HG03280 (cell line): ENCODE measurements at regions not wholly inside any gene's neighbourhood (a gene's known extent, or its start where the extent isn't known, plus 50 kb on each side); places are given as distances from the start of the nearest gene placed in this dataset.
"Not testable (repeated sequence)": the region's sequence is repeated elsewhere in the genome, so short reads cannot be mapped to it uniquely, and the experiment has no call there.

Experiments
- ATAC-seq: cut with Tn5 transposase; IDR thresholded peaks from one replicate; pipeline ENCODE4 v1.9.1; 2021; ENCODE audit warnings: mild to moderate bottlenecking, moderate library complexity; ENCODE audit not compliant: unreplicated experiment

DNA sequence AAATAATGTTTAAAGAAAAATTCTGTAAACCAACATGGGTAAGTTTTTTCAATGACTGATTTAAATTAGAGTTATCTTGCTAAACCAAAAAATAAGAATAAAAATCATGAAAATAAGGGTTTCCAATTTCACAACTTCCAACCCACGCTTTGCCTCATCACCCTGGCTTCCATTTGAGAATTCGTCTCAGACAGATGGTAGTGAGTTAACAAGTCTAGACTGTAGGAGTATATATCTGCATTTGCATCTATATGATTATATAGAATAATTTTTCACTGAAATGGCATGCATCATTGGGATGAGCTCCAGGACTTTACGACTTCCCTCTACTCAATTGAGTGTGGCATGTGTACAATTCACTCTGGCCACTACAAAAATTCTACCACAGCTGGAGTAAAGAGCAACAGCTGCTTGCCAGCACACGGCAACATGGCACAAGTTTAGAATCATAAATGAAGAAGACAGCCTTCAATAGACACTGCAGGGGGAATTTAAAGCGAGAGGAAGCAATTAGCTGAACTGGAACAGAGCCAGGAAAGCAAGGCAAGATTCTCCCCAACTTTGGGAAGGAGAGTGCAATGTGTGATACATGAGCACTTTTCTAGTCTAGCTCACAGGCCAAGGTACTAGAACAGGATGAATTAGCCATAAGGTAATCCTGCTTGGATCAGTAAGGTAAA is 1673.5 kb upstream of the CELF4 start:
- ATAC-seq = no peak

DNA sequence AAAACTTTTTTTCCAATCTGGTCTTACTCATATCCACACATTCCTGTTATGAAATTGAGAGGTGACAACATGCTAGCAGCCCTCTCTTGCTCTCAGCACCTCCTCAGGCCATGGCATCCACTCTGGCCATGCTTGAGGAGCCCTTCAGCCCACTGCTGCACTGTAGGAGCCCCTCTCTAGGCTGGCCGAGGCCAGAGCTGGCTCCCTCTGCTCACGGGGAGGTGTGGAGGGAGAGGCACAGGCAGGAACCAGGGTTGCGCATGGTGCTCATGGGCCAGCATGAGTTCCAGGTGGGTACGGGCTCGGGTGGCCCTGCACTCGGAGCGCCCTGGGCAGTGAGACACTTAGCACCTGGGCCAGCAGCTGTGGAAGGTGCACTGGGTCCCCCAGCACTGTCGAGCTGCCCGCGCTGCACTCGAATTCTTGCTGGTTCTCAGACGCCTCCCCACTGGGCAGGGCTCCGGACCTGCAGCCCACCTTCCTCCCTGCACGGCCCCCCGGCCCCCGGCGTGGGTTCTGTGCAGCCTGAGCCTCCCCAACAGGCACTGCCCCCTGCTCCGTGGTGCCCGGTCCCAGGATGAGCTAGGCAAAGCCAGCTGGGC is 1669.6 kb upstream of the CELF4 start:
- no peak for ATAC-seq

DNA sequence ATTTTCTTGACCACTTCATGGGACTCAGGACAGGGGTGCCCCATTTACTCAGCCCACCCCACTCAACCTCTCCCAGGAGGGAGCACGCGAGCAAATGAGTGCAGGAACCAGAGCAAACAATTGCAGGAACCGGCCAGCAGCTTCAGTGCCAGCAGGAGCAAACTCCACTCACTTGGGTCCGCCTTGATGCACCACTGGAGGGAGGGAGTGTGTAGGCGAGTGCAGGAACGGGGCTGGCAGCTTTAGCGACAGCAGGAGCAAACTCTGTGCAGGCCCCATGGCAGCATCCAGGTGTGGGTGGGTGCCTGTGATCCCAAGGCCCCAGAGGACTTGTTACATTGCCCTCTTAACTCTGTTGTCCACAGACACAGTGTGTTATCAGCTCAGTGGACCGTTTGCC is 1667.3 kb upstream of the CELF4 start:
- ATAC-seq = no peak

DNA sequence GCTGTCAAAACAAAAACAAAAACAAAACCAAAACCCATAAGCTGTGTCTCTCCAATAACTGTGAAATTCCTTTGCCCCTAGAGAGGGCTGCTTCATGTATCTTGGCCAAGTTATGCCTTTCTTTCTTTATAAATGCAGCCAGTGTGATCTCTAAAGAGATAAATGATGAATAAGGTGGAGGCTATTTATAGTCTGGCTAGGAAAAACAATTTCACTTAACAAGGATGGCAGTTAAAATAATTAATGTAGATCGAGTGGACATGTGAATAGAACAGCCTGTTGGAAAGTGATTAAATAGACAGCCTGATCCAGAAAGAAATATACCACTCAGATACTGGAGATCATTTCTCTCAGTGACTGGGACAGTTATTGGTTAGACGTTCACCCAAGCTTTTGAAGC is 1666.9 kb upstream of the CELF4 start:
- no peak for ATAC-seq

DNA sequence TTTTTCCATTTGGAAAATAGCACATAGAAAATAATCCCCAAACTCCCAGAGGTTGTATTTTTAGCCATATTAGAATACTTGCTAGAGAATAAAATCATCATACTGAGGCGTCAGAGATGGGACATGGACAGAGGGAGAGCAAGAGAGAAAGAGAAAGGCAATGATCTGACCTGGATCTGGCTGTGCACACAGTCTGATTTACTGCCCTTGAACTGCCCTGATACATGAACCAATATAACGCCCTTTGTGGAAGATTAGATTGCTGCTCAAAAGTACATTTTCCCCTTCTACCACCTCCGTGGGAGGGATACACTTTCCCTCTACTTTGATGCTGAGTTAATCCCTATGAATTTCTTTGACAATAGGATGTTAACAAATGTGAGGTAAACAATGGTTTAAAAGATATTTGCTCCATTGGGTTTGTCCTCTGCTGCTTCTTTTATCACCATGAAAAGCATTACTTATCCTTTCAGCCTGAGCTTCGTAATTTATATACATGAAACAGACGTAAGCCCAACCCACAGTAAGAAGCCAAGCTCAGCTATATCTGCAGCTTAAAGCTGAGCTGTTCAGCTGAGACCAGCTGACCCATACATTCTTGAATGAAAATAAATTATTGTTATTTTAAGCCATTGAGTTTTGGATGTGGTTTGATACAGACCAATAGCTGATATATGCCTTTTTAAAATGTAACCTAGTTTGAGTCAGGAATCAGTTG is 1664.6 kb upstream of the CELF4 start:
- ATAC-seq = no peak

DNA sequence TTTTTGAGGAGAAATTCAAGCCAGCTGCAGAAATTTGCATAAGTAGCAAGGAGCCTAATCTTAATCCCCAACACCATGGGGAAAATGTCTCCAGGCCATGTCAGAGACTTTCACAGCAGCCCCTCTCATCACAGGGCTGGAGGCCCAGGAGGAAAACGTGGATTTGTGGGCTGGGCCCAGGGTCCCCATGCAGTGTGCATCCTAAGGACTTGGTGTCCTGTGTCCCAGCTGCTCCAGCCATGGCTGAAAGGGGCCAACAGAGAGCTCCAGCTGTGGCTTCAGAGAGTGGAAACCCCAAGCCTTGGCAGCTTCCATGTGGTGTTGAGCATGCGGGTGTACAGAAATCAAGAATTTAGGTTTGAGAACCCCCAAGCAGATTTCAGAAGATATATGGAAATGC is 1662.2 kb upstream of the CELF4 start:
- ATAC-seq = not testable (repeated sequence)

DNA sequence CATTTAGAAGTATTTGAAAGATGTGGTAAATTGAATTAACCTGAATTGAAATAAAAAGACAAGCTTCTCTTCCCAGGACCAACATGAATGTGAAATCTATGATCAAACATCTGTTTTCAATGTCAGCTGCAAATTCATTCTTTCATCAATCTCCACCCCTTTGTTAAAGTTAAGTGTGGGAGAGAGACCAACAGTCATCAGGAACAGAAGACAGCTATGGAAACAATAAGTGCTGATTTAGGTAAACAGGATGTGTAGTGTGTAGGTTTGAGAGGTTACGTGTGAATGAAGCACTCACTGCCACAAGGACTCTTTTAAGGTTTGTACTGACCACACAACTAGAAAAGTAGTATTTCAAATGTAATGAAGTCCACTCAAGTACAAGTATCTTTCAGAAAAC is 1659.8 kb upstream of the CELF4 start:
- no peak for ATAC-seq

DNA sequence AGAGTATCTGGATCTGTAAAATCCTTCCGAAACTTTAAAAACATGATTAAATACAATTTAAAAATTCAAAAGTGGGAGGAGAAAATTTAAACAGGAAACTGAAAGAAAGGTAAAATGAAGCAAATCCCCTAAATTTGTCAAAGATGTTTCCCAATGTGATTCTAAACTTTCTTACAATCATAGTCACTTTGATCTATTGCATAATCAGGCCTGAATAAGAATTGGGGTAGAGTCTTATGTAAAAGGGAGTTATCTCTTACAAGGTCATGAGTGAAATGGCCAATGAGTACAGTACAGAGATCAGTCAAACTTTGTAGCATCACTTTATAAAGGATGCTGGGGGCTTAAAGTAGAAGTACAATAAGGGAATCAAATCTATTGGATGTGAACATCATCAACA is 1657.7 kb upstream of the CELF4 start:
- ATAC-seq = no peak

DNA sequence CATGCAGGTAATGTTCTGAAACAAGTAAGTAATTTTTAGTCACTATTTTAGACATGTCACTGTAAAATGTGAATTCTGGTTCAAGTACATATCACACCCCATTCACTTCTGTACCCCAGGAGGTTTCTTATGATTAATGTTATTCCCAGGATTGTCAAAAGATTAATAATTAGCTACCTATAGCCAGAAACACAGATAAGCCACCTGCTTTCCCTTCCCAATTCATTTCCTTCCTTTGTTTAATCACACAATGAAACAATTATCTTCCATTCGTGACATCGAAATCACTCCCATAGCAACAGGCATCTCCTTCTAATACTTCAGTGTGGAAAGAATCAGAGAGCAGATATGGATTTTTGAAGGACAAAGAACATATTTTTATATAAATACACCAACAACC is 1650.3 kb upstream of the CELF4 start:
- ATAC-seq = no peak

DNA sequence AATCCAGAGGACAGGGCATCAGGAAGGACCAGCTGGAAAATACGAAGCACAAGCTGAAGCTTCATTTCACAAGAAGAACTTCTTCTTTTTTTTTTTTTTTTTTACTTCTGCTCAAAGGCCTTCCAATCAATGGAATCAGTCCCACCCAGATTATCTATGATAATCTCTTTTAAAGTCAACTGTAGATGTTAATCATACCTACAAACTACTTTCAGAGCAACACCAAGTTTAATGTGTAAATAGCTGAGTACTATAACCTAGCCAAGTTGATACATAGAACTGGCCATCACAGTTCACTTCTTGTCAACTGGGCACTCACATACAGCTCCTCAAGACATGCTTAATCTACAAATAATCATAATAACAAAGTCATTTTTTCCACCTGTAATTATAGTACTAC is 1645.9 kb upstream of the CELF4 start:
- ATAC-seq = no peak

DNA sequence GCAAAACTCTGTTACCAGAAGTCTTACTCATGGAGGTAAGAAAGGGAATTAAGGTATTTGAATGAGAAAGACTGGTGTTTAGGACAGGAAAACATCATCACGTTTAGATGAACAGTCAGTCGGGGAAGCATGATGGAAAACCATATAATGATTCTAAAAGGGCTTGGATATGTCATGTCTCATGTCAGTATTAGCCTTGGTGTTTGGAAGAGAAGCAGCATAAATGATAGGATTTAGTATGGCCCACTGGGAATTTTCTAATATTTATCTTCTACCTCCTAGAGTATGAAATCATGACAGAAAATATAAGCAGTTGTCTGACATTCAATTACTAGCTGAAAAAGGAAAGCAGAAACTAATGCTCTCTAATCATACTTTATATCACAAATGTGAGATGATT is 1643.6 kb upstream of the CELF4 start:
- ATAC-seq = no peak

DNA sequence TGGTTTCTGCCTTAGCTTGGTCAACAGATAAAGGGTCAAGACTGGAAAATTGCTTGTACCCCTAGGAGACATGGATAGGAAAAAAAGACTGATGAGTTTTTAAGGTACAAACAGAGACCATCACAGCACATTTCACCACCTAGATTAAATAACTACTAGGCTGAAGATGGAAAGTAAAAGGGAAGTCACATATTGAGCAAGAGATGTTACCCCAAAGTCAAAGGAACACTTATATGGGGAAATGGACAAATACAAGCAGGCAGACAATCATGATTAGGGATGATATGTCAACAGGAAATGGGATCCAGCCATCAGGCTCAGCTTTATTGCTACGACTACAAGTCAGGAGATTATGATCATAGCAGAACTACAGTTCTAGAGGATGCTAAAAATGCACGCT is 1643.1 kb upstream of the CELF4 start:
- ATAC-seq = no peak

DNA sequence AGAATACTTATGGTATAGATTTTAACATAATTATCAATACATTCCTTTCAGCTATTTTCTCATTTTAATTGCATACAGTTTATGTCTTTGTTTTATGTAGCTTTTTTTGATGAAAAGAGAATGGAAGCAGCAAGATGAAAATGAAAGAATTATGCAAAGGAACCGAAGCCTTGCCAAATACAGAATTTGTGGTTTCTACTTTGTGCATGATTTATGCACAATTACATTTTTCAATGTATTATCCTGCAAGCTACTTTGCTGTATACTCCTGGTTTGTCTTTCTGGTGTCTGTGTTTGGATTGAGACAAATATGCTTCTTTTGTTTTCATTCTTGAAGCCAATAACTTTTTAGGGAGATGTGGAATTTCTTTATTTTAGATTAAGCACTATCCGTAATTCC is 1642.6 kb upstream of the CELF4 start:
- no peak for ATAC-seq

DNA sequence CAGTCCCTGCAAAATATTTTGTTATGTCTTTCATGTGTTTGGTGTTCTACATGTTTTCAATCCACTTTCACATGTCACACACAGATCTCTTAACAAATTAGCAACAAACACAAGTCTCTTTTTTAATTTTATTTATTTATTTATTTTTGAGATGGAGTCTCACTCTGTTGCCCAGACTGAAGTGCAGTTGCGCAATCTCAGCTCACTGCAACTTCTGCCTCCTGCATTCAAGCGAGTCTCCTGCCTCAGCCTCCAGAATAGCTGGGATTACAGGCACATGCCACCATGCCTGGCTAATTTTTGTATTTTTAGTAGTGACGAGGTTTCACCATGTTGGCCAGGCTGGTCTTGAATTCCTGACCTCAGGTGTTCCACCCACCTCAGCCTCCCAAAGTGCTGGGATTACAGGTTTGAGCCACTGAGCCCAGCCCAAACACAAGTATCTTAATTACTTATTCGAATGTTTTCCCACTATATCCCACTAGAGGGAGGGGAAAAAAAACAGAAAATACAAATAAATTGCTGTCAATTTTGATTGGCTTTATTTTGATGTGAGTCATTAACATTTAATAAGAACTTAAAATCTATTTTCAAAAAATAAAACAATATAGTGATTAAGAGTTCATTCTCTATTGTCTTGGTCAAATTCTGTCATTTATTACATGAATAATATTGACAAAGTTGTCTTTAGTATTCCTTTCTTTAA is 1641.0 kb upstream of the CELF4 start:
- not testable (repeated sequence) for ATAC-seq

DNA sequence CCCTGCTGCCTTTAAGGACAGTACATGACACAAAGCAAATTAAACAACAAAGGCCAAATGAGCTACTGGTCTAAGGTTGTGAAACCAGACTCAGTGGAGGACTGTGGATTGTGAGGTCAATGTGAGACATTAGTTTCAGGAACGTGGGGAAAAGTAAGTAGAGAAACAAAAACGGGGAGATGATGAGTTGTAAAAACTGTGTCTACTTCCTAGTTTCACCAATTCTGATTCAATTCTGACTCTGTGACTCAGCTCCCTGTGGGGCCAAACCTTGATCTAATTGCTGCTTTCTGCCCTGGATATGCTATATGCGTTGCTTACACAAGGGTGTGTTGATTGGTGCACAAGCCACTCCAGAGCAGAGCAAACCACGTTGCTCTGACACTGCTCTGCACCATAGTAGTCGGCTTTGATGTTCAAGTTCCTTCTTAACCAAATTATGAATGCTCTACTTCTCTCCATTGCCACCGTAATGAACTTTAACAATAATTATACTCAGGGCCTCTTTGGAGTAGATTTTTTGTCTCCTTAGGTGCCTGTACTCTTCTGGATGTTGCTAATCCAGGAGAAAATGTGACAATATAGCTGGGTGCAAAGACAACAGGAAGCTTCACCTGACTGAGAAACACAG is 1640.1 kb upstream of the CELF4 start:
- ATAC-seq = no peak

DNA sequence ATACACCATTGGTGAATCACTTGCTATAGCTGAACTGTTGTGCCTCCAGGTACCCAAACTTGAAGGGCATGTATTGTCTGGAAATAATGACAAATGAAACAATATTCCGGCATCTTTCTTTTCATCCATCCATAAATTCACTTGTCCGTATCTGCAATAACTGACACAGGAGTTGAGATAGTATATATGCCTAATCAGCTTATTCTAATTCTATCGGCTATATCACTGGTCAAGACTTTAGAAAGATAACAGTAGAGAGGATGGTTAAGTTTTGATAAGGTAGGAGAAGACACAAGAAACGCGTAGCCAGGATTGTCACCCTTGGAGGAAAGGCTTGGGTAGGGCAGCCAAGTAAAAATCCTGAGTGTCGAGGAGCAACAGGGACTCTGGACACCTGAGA is 1634.6 kb upstream of the CELF4 start:
- ATAC-seq = no peak

DNA sequence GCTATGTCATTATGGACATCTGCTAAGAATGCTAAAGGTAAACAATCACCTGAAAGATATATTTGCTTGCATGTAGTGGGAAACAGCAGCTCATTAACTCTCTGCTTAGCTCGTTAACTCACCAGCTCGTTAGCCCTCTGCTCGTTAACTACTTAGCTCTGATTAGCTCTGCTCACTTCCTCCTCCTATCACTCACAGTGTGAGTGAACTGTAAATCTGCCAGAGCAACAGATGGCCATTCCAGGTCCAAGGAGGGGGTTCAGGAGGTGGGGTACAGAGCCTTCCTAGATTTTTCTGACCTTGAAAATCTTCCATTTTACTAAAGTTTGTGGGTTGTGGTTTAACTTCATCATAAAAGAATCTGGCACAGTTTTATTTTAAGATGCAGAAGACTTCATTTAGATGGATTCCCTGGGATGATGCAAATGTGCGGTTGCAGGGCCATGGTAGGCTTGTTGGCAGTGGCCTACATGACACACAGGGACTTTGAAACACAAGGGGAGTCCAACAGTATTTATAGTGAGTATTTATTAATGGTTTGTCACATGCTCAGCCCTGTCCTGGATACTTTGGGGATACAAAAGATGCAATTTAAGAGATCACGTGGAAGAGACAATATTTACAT is 1633.7 kb upstream of the CELF4 start:
- ATAC-seq = no peak

DNA sequence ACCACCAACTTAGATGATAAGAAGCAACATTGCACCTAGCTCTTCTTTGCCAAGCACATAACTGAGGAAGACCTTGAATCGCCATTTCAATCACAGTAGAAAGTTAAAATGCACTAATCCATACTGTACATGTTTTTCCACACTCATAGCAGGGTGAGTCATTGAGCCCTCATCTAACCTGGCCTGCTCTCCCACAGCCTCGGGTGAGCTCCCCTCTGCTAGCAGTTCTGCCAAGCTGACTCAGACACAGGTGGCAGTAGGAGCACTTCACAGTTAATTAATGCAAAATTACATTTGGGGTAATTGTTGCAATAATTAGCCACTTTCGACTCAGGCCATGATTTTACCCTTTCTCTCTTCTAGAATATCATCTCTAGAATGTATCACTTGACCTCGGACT is 1632.8 kb upstream of the CELF4 start:
- no peak for ATAC-seq

DNA sequence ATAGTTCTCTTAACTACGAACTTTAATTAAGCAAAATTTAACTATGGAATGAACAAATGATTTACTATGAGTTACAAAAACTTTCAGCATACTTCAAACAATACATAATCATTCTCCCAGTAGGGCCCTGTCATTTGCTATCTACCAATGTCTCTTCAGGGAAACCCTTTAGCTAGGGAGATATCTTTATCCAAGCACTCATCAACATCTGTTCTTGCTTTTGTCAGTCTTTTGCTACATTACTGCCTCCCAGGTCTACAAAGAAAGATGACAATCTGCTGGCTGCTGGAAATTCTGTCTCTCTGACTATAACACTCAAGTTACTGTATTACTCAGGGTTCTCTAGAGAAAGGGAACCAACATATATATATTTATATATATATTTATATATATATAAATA is 1626.3 kb upstream of the CELF4 start:
- ATAC-seq = no peak

DNA sequence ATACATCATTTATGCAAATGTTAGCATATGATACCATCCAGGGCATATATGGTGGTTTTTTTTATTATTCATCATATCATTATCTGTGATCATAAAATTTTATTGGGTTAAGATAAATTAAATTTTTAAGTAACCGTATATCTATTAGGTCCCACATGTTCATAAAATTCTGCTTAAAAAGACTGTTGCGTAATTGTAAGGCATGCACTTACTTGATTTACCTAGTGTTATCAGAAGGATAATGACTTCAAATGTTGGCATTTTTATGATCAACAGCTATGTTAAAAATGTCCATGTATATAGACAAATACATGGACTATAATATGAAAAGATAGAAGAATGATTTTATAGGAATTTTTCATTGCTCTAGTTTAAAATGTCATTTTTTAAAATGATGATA is 1625.5 kb upstream of the CELF4 start:
- ATAC-seq = no peak

DNA sequence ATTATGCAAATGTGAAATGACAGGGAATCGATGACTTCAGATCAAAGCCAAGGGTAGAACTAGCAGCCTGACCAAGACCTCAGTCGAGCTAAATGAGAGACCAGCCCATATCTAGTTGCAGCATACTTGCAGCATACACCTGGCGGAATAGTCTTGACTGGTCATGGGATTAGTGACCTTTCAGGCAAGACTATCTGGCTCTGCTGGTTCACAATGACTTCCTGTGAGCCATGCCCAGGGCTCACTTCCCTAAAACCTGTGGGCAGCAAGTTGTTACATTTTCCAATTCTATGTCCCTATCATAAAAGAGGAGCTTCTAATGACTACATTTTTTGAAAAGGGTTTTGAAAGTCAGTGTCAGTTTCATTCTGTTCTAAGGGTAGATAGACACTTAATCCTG is 1624.9 kb upstream of the CELF4 start:
- ATAC-seq = no peak
